GM21717 (cell line): ENCODE measurements at regions not wholly inside any gene's neighbourhood (a gene's known extent, or its start where the extent isn't known, plus 50 kb on each side); places are given as distances from the start of the nearest gene placed in this dataset.
A peak's percentile ranks its signal among the peaks of the same experiment; 100 is the strongest.

Experiments
- ATAC-seq: cut with Tn5 transposase; IDR thresholded peaks from one replicate; pipeline ENCODE4 v1.9.1; 2021; ENCODE audit warnings: mild to moderate bottlenecking, moderate library complexity; ENCODE audit not compliant: unreplicated experiment

DNA sequence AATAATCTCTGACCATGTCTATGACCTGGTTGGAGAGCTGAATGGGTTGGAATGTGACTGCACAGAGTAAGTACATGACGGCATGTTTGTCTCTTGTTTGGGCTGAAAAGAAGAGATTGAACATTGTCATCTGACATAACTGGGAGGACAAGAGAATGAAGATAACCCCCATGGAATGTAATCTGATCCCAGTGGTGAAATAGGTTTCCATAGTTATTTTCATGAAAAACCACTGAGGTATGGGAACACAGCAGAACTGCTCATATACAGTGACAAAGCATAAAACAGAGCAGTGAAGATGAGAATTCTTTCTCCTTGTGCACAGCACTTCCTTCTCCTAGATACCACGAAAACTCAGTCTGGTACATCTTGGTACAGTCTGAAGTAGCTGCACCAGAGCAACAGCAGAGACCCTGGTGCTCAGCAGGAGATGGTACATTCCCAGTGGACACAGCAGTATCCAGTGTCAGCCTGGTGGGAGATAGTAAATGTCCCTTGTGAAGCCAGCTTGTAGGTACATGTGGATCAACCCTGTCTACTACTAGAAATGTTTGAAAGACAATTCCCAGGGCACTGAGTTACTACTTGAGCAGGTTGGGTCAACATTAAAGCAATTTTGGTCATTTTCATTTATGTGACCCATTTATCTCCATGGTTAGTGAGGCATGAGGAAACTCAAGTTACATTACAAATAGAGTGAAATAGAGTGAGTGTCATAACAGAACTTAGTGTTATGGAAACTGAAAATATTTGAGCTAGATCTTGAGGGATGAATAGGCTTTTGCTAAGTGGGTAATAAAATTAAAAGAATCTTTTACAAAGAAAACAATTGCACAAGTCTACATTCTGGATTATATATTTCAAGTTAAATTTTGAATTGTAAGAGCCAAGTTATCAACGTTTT is 178.3 kb downstream of the SUCNR1 start:
- ATAC-seq = peak; percentile 71

- ATAC-seq = no peak
These were observed 180.4 kb downstream of the SUCNR1 start for GRCh38 chr3:152053866-152054265.

DNA sequence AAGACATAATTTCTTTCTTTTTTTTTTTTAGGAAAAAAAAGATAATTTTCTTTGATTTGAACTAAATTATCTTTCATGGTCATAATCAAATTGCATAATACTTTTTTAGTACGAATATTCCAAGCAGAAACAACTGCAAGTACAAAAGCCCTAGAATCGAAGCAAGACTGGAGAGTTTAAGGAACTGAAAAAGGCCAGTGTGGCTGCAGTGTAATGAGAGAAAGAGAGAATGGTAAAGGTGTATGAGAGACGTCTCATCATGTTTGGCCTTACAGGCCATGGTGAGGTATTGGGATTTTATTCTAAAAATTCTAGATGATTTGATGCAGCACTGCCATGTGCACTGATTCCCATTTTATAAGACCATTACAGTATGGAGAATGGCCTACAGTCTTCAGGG is 180.9 kb downstream of the SUCNR1 start:
- ATAC-seq = peak; percentile 78

DNA sequence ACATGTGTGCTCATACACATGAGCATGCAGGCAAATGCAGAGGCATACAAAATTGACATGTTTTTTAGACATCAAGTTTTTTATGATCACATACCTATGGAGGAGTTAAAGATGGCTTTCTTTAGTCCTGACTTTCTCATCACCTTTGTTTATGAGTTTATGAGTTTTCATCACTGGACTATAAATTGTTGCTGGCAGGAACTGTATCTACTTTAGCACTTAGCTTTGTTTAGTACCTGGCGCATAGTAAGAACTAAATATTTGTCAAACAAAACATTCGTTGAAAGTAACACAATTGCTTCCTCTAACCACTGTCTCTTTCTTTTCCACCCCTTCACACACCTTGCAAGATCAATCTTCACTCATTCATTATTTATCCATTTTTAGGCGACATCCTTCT is 182.6 kb downstream of the SUCNR1 start:
- ATAC-seq = no peak

- ATAC-seq = no peak
These were observed 183.0 kb downstream of the SUCNR1 start for GRCh38 chr3:152056481-152056880.

- ATAC-seq = no peak
These were observed 183.5 kb downstream of the SUCNR1 start for GRCh38 chr3:152056987-152057386.

GRCh38 chr3:152058856-152059255 is 185.4 kb downstream of the SUCNR1 start:
- ATAC-seq = no peak

- ATAC-seq = no peak
These were observed 187.3 kb downstream of the SUCNR1 start for GRCh38 chr3:152060701-152061100.

DNA sequence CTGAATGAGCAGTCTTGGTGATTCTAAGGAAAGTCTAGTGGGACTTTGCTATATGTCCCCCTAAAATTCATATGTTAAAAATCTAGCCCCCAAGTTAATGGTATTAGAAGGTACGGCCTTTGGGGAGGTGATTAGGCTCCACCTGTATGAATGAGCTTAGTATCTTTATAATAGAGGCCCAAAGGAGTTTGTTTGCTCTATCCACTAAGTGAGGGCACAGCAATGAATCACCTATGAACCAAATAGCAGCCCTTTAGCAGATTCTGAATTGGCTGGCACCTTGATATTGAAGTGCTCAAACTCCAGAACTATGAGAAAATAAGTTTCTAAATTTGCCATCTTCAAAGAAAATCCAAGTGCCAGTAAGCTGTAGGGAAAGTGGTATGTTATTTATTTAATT is 187.9 kb downstream of the SUCNR1 start:
- no peak for ATAC-seq

DNA sequence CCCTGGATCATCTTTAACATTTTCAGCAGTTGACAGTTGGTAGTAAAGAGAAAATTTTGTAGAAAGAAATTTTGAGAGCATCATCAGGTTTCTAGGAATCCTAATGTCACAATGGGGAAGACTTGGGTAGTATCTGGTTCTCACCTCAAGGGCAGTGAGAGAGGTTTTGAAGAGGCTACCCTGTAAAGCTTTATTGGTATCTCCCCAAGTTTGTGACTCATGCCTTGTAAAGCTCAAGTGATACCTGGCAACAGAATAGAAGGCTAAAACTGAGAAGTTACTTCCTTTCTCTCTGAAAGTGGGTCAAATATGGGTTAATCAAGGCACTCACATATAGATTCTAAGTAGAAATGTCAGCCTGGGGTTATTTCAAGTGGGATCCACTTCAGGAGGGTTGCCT is 196.4 kb downstream of the SUCNR1 start:
- no peak for ATAC-seq

- ATAC-seq = no peak
These were observed 197.4 kb upstream of the MBNL1 start for GRCh38 chr3:152071315-152071714.

DNA sequence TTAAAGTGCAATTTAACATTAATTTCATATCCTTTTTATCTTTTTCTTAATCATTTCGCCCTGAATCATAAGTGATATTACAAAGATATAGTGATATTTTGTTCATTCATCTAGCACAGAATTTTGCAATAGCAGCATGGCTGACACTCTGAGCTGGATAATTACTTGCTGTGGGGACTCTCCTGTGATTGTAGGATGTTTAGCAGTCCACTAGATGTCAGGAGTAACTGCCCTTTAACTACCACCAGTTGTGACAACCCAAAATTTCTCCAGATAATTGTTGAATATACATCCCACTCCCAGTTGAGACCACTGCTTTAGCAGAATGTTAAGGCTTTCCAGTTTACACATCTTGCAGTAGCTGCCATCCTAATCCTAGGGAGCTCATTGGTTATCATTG is 196.8 kb upstream of the MBNL1 start:
- ATAC-seq = no peak

DNA sequence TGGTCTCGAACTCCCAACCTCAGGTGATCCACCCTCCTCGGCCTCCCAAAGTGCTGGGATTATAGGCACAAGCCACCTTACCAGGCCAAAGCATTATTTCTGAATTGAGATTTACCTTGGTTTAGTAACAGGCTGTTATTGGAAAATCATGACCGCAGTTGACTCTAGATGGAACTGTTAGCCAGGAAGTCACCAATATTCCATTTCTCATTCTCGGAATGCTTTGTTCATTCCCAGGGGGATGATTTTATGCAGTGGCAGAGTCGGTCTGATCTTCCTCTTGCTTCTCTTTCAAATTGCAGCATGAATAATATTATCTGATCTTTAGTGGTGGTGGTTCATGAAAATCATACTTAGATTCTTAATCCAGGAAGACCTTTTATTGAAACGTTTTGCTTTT is 195.5 kb upstream of the MBNL1 start:
- ATAC-seq = no peak

GRCh38 chr3:152076148-152076547 is 192.6 kb upstream of the MBNL1 start:
- ATAC-seq = no peak

GRCh38 chr3:152079980-152080379 is 188.7 kb upstream of the MBNL1 start:
- ATAC-seq = no peak

GRCh38 chr3:152083135-152083534 is 185.6 kb upstream of the MBNL1 start:
- ATAC-seq = no peak

DNA sequence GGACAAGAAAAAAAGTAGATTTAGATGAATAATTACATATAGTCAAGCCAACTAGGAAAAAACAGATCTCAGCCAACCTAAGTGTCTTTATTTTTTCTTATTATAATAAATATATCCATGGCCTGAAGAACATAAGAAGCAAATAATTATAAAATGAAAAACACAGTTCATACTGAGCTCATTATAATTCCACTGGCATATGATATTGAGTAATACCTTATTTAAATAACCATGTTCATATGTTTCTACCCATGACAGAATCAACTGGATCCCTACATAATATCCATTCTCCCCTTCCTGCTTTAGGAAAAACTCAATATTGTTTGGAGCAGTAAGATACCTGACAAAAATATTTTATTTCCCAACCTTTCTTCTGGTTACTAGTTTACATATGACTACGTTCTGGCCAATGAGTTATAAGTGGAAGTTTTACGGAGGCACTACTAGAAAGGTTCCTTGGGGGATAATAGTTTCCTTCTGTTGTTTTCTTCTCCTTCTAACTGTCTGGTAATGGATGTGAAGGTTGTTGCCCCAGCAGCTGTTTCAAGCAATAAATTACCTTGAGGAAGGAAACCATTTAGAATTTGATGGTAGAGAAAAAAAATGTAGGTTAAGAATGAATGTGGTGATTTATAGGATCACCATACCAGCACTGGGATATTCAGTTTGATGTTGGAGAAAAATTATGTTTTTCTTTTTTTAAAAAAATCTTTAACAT is 184.1 kb upstream of the MBNL1 start:
- no peak for ATAC-seq

GRCh38 chr3:152087153-152087552 is 181.6 kb upstream of the MBNL1 start:
- no peak for ATAC-seq

DNA sequence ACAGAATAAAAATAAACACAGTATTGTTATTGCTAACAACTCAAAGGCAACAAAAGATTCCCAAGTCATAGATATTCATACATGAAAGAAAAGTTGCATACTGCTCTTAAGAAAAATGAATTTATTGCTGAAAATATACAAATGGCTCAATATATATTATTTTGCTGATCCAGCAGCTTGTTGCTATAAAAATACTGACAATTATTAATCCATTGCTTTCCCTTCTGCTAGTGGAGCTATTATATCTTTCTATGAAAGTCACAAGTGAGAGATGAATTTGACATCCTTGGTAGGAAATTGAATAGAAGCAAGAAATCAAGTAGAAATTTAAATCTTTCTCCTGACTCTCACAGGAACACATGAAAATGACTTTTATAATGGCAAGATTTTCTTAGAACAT is 179.2 kb upstream of the MBNL1 start:
- ATAC-seq = no peak

DNA sequence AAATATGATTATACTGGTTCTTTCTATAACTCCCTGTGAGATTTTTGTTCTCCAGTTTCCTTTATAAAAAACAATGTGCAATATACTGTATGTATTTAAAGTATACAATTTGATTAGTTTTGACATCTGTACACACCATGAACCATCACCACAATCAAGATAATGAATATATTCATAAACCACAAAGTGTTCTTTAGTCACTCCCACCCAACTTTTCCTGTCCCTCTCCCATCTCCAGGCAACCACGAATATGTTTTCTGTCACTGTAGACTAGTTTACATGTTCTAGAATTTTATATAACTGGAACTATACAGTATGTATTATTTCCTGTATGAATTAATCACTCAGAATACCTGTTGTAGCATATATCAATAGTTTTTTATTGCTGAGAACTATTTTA is 177.0 kb upstream of the MBNL1 start:
- no peak for ATAC-seq

DNA sequence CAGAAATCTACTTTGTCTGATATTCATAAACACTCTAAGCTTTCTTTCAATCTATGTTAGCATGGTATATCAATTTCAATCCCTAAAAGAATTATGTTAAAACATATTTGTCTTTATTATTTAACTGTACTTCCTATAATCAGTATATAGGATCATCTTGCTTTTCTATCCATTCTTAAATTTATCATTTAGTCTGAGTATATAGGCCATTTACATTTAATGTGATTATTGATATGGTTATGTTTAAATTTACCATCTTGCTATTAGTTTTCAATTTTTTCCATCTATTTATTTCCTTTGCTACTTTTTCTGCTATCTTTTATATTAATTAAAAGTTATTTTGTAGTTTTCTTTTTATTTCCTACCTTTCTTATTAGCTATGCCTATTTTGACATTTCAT is 174.8 kb upstream of the MBNL1 start:
- ATAC-seq = no peak

DNA sequence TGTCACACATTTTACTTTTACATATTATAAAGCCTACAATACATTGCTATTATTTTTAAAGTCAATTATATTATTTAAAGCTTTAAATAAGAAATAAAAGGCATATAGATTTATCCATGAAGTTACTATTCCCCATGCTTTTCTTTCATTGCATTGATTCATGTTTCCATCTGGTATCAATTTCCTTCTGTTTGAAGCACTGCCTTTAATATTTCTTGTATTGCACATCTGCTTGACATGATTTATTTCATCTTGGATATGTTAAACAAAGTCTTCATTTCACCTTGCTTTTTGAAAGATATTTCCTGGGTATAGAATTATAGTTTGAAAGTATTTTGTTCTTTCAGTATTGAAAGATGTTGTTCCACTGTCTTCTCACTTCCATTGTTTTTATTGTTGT is 174.3 kb upstream of the MBNL1 start:
- no peak for ATAC-seq
